ENCODE measurements at regions not wholly inside any gene's neighbourhood (a gene's known extent, or its start where the extent isn't known, plus 50 kb on each side); places are given as distances from the start of the nearest gene placed in this dataset.

DNA sequence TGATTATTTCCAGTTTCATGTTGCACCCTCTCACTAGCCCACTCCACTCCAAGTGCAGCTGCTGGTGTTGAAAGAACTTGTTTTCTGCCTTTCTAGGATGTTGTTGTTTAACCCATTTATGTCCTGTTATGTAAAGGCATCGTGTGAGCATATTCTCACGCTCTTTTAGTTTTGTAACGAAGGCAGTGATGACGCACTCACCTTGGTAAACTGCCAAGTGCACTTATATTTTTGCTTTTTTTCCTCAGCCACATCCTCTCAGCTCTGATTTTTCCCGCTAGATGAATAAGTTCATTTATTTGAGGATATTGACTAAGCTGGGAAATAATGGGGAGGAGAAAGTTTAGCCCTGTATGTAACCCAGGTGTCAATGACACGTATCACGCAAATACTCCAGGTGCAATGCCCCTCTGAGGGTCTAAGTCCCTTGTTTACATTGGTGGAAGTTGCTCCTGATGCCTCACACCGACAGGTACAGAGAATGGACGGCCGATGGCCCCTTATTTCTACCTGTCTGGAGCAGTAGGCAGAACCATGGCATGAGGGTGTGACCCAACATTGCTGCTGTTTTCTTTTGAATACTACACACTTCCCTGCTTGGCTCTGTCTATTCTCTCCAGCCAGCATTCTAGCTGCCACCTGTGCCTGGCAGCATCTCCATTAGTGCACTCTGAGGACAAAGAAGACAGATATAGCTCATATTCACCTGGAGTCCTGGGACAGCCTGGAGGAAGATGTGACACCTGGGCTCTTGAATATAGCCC, 132.7 kb upstream of the SLC24A3 start:
- no peak for DNase-seq

DNA sequence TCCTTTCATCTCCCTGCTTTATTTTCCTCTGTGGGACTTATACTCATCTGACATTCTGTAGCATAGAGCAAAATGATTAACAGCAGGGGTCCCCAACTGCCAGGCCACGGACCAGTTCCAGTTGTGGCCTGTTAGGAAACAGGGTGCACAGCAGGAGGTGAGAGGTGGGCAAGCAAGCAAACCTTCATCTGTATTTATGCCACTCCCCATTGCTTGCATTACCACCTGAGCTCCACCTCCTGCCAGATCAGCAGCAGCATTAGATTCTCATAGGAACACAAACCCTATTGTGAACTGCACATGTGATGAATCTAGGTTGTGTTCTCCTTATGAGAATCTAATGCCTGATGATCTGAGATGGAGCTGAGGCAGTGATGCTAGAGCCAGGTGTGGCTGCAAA, 130.5 kb upstream of the SLC24A3 start:
- DNase-seq: no peak

DNA sequence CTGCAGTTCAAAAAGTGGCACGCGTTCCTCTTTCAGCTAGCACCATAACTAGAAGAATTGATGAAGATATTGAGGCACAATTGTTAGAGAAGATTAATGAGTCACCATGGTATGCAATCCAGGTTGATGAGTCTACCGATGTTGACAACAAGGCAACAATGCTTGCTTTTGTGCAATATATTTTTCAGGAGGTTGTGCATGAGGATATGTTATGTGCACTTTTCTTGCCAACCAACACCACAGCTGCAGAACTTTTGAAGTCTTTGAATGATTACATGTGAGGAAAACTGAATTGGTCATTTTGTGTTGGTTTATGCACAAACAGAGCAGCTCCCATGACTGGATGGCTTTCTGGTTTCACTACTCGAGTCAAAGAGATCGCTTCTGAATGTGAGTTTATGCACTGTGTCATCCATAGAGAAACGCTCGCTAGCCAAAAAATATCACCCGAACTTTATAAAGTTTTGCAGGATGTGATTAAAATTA, 129.3 kb upstream of the SLC24A3 start:
- DNase-seq: no peak

DNA sequence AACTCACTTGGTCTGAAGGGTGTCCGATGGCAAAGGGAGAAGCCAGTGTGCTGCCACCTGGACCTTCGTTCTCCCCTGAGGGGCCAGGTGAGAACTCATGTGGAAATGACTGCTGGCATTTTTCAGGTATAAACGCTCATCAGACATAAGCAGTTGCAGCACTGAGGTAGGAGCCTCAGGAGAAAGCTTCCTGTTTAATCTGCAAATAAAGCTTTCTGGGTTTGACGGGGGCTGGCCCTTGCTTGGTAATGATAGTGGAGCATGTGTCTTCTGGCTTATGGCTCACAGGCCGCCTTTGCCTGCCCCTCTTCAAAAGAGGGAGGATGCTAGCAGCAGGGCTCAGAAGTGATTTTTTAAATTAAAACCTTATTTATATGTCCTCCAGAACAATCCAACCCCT, 122.1 kb upstream of the SLC24A3 start:
- DNase-seq: no peak

DNA sequence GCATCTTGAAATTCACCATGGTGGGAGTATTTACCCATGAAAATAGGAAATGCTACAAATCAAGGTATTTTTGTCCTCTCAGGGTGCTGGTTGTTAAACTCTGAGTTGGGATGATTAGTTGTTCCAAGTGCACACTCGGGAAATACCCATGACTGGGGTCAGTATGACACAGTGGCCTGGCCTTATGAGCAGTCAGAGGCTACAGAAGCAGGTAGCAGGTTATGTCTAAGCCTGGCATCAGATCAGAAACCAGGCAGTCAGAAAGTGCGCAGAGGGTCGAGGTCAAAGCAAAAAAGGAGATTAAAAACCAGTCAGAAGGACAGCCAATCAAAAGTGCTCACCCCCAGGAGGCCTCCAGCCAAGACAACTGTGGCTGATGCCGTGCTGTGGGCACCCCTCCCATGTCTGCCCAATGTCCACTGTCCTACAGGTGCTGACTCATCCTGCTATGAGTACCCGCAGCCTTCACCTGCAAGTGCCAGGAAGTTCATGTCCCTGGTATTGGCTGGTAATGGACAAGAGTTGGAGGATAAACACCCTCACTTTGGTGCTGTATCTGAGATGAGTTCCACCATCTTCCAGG, 117.4 kb upstream of the SLC24A3 start:
- no peak for DNase-seq

DNA sequence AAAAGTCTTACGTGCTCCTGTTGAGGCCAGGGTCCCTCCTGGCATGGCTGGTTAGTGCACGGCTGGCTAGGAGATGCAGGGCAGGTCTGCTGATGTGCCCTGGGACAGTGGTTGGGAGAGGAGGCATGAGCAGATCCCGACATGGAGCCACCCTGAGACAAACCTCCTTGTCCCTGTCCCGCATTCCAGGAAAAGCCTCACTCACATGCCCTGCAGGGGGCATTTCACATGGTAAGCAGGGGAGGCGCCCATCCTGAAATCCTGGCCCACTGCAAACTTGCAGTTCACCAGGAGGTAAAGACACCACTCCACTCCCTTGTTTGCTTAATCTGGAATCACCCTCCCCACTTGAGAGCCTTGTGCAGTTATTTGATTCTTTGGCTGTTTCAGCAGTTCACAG, 116.7 kb upstream of the SLC24A3 start:
- peak; percentile 47 for DNase-seq

DNA sequence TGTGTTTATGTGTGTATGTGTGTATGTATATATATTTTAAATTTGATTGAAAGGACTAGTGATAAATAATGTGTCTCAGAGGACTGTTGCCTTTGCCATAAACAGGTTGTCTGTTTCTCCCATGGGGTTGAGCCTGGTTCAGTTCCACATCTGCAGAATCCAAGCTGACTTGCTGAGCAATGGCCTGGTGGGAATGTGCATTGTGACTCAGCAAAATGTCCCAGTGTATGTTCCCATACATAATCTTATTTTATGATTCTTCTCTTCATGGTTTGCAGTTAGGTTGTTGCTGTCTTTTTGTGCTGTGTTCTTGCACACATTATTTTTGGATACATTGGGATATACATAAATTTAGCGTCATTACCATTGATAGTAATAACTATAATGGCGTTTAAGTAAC, 115.6 kb upstream of the SLC24A3 start:
- no peak for DNase-seq

DNA sequence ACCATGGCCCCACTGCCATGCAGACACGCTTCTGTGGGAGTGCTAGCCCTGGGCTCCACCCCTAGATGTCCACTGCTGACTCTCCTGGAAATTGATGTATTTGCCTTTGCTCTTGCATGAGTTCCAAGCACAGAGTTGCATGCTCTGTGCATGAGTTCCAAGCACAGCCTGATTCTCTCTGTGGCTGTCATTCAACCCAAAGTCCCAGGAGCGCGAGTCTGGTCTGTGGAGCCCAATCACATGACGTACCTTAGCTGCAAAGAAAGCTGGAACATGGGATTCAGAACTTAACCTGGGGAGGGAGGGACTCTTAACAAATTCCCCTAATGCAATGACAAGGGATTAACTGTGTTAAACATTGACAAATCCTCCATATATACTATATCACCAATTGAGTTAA, 114.3 kb upstream of the SLC24A3 start:
- no peak for DNase-seq

DNA sequence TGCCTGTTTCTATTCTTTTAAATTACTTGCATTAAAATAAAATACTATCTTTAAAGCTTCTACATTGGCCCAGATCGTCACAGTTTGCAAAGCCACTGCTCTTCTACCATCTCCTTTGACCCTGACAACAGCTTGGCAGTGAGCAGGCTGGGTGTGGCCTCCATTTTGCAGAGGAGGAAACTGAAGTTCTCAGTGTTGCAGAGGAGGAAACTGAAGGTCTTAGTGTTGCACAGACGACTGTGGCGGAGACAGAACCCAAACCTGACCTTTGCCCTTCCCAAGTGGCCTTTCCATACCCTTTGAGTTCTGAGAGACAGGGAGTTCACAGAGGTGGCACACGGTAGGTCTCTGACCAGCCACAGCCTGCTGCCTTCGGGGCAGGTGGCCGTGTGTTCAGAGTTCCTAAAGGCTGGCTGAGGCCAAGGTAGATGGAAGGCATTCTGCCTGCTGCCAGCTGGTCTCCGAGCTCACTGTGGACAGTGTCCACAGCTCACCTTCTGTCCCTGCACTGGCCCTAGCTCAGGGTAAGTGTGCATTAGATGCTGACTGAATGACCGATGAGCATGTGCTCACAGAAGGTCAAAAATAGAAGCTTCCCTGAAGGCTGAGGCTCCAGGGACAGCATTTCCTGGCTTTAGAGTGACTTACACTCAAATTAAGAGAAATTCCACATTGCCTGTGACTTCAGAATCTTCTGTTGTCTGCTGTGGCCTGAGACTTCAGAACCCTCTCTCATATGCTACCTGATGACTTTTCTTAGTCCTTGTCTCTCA, 113.5 kb upstream of the SLC24A3 start:
- no peak for DNase-seq

DNA sequence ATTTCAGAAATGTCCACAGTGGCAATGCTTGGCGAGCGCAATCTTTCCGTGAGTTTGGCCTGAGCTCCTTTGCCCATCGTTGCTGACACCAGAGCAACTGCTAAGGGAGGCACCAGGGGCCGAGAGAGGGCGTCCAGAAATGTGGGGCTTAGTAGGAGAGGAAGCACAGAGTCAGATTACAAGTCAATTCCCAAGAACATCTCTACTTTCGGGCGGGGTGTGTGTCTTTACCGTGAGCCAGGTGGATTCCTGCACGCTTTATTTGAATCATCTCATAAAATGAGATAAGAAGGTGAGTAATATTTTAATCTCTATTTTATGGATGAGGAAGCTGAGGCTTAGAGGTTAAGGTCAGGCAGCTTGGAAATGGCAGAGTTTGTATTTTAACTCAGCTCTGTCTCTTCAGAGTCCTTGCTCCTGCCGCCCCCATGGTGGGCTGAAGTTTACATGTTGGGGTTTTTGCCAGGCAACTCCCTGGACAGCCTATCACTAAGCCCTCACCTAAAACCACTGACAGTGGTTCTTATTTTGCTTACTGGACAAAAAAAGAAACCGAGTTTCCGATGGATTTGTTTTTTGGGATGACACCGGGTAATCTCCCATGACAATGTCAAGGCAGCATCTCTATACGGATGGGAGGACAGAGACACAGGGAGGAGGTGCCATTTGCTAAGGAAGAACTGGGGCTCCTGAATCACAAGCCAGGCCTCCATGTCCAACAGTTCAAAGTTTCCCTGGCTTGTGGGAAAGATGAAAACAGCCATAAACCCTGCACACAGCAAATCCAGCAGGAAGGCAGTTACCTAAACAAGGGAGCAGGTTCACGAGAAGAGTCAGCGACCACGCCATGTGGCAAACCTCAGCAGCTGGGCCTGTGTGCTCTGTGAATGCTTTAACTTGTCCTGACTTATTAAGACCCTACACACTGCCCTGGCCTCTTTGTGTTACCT, 112.6 kb upstream of the SLC24A3 start:
- no peak for DNase-seq

DNA sequence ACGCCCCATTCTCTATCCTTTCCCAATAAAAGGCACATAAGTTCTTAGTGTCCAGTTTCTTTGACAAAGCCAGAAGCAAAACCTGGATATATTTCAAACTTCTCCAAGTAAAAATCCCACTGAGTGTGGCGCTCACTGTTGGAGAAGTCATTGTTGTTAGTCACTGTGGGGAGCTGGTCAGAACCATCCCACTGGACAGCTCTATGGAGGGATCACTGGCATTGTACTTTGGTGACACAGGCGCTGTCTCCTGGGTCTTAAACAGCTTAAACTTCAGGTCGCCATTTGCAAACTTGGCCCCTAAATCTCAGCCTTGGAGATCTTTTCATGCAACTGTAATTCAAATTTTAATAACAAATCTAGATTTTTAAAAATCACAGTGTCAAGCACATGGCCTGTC, 111.5 kb upstream of the SLC24A3 start:
- DNase-seq: no peak

DNA sequence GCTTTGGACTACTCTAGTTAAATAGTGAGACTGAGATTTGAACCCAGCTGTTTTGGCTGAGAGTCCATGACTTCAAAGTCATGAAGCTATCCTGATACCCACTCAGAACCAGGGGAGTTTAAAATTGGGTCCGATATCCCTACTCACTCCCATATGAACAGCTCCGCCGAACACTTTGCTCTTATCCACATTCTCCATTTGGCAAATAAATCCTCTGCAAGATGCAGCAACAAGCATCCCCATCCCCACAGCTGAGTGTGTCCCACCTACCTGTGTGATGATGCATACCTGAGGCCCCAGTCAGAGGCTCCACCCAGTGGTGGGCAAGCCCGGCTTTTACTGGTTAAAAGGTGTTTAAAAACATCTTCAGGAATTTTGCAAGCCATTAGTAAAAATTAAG, 108.3 kb upstream of the SLC24A3 start:
- no peak for DNase-seq

DNA sequence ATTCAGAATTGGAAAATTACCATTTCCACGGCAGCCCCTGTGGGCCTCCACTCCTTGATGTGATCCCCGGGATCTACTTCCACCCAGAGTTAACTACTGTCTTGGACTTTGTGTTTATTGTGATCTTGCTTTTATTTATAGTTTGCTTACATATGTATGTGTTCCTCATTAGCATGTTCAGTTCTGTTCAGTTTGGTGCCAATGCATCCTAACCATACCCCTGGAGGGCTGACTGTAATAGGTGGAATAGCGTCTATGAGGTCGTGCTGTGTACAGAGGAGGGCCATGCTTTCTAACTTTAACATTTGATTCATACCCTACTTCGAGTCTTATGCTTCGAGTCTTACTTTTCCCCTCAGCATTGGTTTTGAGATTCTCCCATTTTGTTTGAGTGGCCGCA, 104.3 kb upstream of the SLC24A3 start:
- DNase-seq: no peak

DNA sequence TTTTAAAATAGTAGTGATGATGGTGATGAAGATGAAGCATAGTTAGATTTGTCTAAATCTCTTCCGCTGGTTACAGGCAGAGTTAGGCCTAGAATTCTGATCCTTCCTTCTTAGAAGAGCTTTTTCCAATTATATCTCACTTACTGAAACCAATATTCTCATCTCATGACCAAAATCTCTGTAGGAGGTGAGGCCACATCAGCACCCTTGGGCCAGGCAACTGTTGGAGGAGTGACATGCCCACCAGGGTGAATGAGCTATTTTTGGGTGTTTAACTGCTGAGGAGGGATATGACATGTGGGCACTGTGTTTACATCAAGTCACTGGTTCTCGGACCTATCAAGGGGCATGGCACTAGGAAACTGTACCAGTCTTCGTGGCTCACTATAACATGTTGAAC, 102.2 kb upstream of the SLC24A3 start:
- no peak for DNase-seq

DNA sequence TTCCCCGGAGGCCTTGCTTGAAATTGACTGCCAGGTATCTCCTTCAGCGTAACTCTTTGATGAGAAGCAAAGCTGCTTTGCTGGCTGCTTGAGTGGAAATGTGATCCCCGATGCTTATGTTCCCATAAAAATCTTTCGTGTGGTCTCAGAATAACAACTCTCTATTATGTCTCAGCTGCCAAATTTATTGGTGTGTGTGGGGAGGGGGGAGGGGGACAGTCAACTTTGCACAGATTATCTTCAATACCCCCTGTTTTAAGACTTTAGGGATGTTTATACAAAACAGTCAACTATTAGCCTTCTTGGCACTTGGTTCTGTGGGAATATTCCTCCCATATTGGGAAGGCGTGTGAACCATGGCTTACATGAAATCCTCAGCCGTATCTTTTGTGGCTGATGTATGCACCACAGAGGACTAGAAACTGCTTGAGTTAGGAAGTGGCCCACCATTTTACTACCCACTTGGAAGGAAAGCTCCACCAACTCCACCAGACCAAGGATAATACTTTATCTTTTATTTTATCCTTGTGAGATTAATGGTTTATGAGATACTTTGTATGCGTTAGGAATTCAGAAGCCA, 101.5 kb upstream of the SLC24A3 start:
- DNase-seq: no peak

DNA sequence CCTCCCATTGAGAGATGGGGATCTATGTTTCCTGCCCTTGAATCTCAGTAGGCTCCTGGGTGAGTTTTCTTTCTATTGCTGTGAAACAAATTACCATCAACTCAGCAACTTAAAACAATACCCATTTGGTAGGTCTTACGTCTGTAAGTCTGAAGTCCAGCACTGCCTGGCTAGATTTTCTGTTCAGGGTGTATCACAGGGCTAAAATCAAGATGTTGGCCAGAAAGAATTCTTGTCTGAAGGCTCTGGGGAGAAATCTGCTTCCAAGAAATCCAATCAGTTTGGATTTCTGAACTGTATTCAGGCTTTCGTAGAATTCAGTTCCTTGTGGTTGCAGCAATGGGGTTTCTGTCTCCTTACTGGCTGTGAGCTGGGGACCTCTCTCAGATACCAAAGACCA, 99.6 kb upstream of the SLC24A3 start:
- DNase-seq: no peak

DNA sequence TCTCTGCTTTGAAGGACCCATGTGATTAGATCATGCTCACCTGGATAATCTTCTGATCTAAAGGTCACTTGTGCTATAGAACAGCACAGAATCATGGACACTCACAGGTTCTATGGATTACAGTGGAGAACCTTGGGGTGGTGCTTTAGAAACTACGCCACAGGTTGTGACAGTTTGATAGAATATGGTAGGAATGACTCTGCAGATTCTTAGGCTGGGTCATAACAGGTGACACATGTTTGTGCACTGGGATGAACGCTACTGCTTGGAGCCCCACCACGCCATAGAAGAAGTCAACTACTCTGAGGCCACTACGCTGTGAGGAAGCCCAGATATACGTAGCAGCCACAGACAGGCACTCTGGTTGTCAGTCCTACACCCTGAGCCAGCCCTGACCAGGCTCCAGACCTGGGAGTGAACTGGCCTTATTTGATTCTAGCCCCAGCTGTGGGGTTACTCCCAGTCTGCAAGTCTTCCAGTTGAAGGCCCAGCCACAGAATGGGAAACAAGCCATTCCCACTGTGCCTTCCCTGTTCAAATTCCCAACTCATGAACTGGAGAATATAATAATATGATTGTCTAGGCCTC, 99.0 kb upstream of the SLC24A3 start:
- no peak for DNase-seq

DNA sequence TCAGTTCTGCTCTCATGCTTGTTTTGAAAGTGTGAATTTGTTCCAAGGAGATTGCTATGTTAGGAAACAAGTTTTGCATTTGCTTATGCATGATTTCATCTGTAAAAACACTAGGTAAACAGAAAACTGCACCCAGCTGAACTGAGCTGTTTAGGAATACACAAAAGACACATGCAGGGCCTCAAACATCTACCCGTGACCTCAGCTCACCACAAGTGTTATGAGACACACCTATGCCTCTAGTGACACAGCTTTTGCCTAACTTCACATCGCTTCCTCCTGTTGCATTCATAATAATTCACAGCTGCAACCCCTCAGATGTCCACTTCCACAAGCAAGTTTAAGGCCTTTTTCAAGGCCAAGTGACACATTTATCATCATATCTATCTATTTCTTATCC, 98.0 kb upstream of the SLC24A3 start:
- no peak for DNase-seq

DNA sequence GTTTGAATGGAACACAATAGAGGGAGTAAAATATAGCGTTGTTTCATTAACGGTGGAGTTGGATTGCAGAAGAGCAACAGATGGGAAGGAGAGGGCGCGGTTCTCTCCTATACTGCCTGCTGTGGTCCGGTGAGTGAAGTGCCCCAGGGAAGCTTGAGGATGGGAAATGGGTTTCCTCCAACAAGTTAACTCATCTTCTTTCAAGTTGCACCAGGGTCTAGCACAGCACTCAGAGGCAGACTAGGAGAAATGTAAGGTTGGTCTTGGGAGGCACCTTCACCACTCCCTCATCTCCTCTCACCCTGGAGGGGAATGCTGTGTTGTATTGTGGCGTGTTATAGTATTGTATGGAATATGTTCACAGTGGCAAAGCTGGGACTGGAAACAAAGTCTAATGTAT, 96.9 kb upstream of the SLC24A3 start:
- DNase-seq: no peak

DNA sequence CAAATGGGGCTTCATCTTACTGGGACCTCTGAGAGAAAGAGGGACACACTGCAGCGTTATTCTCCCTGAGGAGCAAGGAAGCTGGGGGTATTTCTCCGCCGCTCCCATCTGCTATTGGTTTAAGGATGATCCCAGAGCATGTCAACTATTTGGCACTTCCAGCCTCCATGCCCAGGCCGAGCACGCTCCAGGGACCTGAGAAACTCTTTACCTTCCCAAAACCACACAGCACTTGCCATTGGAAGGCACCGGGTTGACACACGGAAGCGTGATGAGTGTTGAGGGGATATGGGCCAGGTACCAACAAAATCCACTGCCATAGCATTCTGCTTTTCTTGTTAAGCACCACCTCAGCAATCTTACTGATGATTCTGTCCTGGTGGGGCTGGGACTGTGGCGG, 92.4 kb upstream of the SLC24A3 start:
- DNase-seq: no peak

DNA sequence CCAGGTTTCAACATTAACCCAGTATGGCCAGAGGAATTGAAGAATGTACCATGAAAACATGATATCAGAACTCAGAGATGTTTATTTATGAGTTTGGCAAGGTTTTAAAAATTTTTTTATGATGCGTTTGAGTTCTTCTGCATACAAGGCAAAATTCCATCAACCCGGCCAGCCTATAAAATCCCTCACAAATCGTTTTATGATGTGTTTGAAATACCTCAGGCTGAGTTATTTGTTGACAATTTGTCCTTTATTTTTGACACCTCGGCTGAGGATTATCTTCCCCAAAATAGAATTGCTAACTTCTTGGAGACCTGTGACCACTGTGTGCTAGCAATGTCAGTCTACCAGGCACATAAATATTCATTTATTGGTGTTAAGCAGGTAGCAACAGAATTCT, 91.9 kb upstream of the SLC24A3 start:
- DNase-seq: no peak

DNA sequence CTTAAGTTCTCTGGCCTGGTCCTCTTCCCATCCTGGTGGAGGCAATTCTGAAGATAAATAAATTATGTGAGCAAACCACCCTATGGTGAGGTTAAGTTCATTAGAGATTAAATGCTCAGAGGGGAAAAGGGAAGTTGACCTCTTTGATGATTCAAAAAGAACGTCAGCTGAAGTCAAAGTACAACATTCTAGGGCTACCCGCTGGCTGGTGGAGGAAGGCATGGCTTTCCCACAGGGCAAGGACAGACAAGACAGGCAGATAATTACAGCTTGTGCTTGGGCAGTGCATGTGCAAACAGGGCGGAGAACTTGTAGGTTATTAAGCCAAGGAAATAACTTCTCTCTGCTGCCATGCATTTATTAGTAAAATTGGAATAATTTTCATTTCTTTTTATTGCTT, 91.0 kb upstream of the SLC24A3 start:
- no peak for DNase-seq
